ENCODE measurements at regions not wholly inside any gene's neighbourhood (a gene's known extent, or its start where the extent isn't known, plus 50 kb on each side); places are given as distances from the start of the nearest gene placed in this dataset.

DNA sequence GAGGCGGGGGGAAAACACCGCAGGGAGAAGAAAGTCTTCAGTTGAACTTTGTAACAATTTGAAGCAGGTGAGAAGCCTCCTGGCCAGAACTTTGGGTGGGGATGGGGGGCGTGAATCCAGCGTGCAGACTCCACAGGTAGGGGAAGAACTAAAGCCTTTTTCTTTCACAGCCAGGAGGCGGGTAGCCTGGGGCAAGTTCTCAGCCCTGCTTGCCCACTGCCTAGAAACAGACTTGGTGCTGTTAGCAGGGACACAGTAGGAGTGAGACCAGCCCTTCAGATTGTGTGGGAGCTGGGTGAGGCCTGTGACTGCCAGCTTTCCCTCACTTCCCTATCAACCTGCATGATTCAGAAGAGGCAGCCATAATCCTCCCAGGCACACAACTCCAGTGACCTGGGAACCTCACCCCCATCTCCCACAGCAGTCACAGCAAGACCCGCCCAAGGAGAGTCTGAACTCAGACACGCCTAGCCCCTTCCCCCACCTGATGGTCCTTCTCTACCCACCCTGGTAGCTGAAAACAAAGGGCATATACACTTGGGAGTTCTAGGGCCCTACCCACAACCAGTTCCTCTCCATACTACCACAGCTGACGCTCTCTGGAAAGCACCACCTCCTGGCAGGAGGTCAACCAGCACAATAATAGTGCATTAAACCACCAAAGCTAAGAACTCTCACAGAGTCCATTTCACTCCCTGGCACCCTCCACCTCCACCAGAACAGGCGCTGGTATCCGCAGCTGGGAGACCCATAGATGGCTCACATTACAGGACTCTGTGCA is 83.5 kb upstream of the CDC42BPA start:
- Histone ChIP-seq H3K27me3 (no peaks in the 10 kb centered on the region), H3K9me3 (no peaks in the 10 kb centered on the region), H3K4me1 (no peaks in the 10 kb centered on the region), H3K4me3 (no peak overlapping the region), H3K36me3 (no peaks in the 10 kb centered on the region), H3K27ac (peak overlapping the region in 1 of 4 donors; percentile 28)
- 80 to 82% methylated on average over 1 to 10 of the region's 10 CpGs for WGBS, 2 donors (ENCODE audit: low coverage in 1 of 2)
- TF ChIP-seq, protein P1, sequence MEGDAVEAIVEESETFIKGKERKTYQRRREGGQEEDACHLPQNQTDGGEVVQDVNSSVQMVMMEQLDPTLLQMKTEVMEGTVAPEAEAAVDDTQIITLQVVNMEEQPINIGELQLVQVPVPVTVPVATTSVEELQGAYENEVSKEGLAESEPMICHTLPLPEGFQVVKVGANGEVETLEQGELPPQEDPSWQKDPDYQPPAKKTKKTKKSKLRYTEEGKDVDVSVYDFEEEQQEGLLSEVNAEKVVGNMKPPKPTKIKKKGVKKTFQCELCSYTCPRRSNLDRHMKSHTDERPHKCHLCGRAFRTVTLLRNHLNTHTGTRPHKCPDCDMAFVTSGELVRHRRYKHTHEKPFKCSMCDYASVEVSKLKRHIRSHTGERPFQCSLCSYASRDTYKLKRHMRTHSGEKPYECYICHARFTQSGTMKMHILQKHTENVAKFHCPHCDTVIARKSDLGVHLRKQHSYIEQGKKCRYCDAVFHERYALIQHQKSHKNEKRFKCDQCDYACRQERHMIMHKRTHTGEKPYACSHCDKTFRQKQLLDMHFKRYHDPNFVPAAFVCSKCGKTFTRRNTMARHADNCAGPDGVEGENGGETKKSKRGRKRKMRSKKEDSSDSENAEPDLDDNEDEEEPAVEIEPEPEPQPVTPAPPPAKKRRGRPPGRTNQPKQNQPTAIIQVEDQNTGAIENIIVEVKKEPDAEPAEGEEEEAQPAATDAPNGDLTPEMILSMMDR (IDR thresholded peaks at IDR 0.05), result no peak
- TF ChIP-seq EP300 (IDR thresholded peaks at IDR 0.05; ENCODE audit: low read depth) (no peak), POLR2AphosphoS5 (IDR thresholded peaks at IDR 0.05) (no peak), POLR2A (IDR thresholded peaks at IDR 0.05) (no peak)
- no peak for DNase-seq
- in situ Hi-C loops (cut with MboI; ENCODE audit: low pct_ligation_motif_present in 1 of 4, low pct_unique_long_range_greater_than_20kb in 1 of 4, low sequenced_read_pairs in 3 of 4), result no loop called here
- intact Hi-C loops (cut with DNase I; ENCODE audit: low total_unique reads), result no loop called here

DNA sequence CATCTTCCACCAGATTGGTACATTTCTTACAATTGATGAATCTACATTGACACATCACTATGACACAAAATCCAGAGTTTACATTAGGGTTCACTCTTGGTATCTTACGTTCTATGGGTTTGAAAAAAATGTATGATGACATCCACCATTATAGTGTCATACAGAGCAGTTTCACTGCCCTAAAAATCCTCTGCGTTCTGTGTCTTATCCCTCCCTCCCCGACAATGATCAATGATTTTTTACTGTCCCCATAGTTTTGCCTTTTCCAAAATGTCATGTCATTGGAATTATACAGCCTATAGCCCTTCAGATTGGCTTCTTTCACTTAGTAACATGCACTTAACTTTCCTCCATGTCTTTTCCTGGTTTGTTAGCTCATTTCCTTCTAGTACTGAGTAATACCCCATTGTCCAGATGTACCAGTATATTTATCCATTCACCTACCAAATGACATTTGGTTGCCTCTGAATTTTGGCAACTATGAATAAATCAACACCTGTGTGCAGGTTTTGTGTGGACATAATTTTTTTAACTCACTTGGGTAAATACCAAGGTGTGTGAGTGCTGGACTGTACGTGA is 80.9 kb upstream of the CDC42BPA start:
- in situ Hi-C loops (cut with MboI; ENCODE audit: low pct_ligation_motif_present in 1 of 4, low pct_unique_long_range_greater_than_20kb in 1 of 4, low sequenced_read_pairs in 3 of 4) (no loop called here), intact Hi-C loops (cut with DNase I; ENCODE audit: low total_unique reads) (no loop called here)
- TF ChIP-seq, protein P1 (IDR thresholded peaks at IDR 0.05), result no peak
- TF ChIP-seq EP300 (IDR thresholded peaks at IDR 0.05; ENCODE audit: low read depth) (no peak), POLR2A (IDR thresholded peaks at IDR 0.05) (no peak), POLR2AphosphoS5 (IDR thresholded peaks at IDR 0.05) (no peak)
- Histone ChIP-seq H3K4me3 (no peak overlapping the region), H3K4me1 (no peaks in the 10 kb centered on the region), H3K36me3 (no peaks in the 10 kb centered on the region), H3K27ac (no peak overlapping the region), H3K27me3 (no peaks in the 10 kb centered on the region), H3K9me3 (no peaks in the 10 kb centered on the region)
- 65 to 86% methylated on average over 4 of the region's 4 CpGs for WGBS, 2 donors (ENCODE audit: low coverage in 1 of 2)
- DNase-seq, result no peak

DNA sequence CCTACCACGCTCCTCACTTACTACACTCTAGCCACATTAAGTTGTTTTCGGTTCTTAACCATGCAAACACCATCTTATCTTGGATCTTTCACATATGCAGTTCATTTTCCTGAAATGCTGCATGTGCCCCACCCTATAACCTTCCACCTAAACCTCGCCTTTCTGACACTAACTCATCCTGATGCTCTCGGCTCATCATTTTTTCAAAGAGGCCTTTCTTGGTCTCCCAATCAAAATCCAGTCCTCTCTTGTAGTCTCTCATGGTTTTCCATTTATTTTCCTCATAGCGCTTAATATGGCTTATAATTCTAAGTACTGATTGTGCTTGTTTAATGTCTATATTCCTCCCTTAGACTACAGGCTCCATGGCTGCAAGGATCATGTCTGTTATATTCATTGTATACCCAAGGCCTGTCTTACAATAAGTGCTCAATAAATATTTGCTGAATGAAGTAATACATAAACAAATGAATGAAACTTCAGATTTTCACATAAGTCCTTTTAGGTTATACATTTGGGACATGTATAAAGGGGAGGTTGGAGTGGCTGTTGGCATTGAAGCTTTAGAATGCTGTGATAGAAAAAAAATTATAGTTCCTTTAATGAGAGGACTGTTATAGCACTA is 79.2 kb upstream of the CDC42BPA start:
- DNase-seq, result no peak
- Histone ChIP-seq H3K4me1 (no peaks in the 10 kb centered on the region), H3K4me3 (no peak overlapping the region), H3K9me3 (no peaks in the 10 kb centered on the region), H3K27ac (no peak overlapping the region), H3K27me3 (no peaks in the 10 kb centered on the region), H3K36me3 (no peaks in the 10 kb centered on the region)
- intact Hi-C loops (cut with DNase I; ENCODE audit: low total_unique reads), result no loop called here
- 80 to 81% methylated on average over 5 of the region's 5 CpGs for WGBS, 2 donors (ENCODE audit: low coverage in 1 of 2)
- TF ChIP-seq, protein P1 (IDR thresholded peaks at IDR 0.05), result no peak
- no peak for TF ChIP-seq POLR2A (IDR thresholded peaks at IDR 0.05)
- no peak for TF ChIP-seq POLR2AphosphoS5 (IDR thresholded peaks at IDR 0.05)
- TF ChIP-seq EP300 (IDR thresholded peaks at IDR 0.05; ENCODE audit: low read depth), result no peak
- in situ Hi-C loops (cut with MboI; ENCODE audit: low pct_ligation_motif_present in 1 of 4, low pct_unique_long_range_greater_than_20kb in 1 of 4, low sequenced_read_pairs in 3 of 4), result no loop called here

DNA sequence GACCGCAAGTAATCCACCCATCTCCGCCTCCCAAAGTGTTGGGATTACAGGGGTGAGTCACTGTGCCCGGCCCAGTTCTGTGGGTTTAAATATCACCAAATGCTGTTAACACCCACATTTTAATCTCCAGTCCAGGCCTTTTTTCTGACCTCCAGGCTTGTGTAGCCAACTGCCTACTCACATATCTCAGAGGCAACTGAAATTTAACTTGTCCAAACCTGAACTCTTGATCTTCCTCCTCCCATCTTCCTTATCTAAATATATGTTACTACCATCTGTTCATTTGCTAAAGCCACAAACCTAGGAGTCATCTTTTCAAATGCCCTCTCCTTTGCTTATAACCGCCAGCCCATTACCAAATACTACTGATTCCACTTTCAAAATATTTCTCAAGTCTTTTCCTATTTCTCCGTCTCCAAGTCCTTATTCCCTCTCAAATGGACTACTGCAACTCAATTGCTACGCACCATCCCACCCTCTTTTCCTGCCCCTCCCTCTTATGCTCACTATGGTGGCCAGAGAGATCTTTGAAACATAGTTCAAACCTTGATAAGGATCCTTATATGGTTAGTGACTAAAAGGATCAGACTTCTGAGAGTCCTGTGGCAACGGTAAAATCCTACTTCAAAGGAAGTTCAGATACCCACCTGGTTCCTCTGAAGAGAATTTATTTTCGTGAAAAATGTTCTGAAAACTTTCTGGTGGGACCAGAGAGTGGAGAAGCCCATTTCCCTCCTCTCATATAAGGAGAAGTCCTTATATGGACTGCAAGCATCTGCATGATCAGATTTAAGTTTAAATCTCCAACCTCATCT is 78.5 kb upstream of the CDC42BPA start:
- Histone ChIP-seq H3K36me3 (no peaks in the 10 kb centered on the region), H3K4me3 (no peak overlapping the region), H3K27me3 (no peaks in the 10 kb centered on the region), H3K9me3 (no peaks in the 10 kb centered on the region), H3K27ac (no peak overlapping the region), H3K4me1 (no peaks in the 10 kb centered on the region)
- WGBS, 2 donors (ENCODE audit: low coverage in 1 of 2), result 83 to 84% methylated on average over 7 to 8 of the region's 8 CpGs
- no peak for DNase-seq
- in situ Hi-C loops (cut with MboI; ENCODE audit: low pct_ligation_motif_present in 1 of 4, low pct_unique_long_range_greater_than_20kb in 1 of 4, low sequenced_read_pairs in 3 of 4) (no loop called here), intact Hi-C loops (cut with DNase I; ENCODE audit: low total_unique reads) (no loop called here)
- no peak for TF ChIP-seq POLR2AphosphoS5 (IDR thresholded peaks at IDR 0.05)
- TF ChIP-seq POLR2A (IDR thresholded peaks at IDR 0.05), result no peak
- no peak for TF ChIP-seq EP300 (IDR thresholded peaks at IDR 0.05; ENCODE audit: low read depth)
- TF ChIP-seq, protein P1 (IDR thresholded peaks at IDR 0.05), result no peak
